ENCODE measurements at regions not wholly inside any gene's neighbourhood (a gene's known extent, or its start where the extent isn't known, plus 50 kb on each side); places are given as distances from the start of the nearest gene placed in this dataset.

- DNase-seq (ENCODE audit: low spot score): no peak
- Mint-ChIP-seq H3K4me3 (ENCODE audit: unreplicated experiment) (no peak overlapping the region), H3K9me3 (ENCODE audit: unreplicated experiment) (no peaks in the 10 kb centered on the region), H3K27me3 (ENCODE audit: unreplicated experiment) (no peaks in the 10 kb centered on the region), H3K36me3 (ENCODE audit: low read depth, unreplicated experiment) (peaks cover 4% of the 10 kb centered on the region), H3K27ac (ENCODE audit: unreplicated experiment) (peak overlapping the region; percentile 3), H3K4me1 (ENCODE audit: unreplicated experiment) (no peaks in the 10 kb centered on the region)
- TF ChIP-seq, protein P1, sequence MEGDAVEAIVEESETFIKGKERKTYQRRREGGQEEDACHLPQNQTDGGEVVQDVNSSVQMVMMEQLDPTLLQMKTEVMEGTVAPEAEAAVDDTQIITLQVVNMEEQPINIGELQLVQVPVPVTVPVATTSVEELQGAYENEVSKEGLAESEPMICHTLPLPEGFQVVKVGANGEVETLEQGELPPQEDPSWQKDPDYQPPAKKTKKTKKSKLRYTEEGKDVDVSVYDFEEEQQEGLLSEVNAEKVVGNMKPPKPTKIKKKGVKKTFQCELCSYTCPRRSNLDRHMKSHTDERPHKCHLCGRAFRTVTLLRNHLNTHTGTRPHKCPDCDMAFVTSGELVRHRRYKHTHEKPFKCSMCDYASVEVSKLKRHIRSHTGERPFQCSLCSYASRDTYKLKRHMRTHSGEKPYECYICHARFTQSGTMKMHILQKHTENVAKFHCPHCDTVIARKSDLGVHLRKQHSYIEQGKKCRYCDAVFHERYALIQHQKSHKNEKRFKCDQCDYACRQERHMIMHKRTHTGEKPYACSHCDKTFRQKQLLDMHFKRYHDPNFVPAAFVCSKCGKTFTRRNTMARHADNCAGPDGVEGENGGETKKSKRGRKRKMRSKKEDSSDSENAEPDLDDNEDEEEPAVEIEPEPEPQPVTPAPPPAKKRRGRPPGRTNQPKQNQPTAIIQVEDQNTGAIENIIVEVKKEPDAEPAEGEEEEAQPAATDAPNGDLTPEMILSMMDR (IDR thresholded peaks at IDR 0.05; ENCODE audit: unreplicated experiment): no peak
Observed at GRCh38 chr1:29488086-29488793, 251.9 kb downstream of the PTPRU start.

DNA sequence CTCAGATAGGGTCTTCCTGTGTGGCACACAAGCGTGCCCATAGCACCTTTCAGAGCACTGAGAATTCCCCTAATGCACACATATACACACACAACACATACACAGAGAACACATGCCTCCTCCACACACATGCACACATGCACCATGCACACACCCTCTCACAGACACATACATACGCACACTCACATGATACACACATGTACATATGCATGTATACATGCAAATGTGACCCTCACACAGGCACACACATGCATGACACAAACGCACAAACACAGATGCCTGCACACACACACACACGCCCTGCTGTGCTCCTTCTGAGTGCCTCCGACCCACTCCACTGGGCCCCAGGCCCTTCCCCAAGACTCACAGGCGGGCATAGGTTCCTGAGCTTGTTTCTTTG, 251.0 kb downstream of the PTPRU start:
- H3K4me3 Mint-ChIP-seq (ENCODE audit: unreplicated experiment): no peak overlapping the region
- no peak for DNase-seq (ENCODE audit: low spot score)
- no peaks in the 10 kb centered on the region for H3K4me1 Mint-ChIP-seq (ENCODE audit: unreplicated experiment)
- H3K9me3 Mint-ChIP-seq (ENCODE audit: unreplicated experiment): no peaks in the 10 kb centered on the region
- H3K27me3 Mint-ChIP-seq (ENCODE audit: unreplicated experiment): no peaks in the 10 kb centered on the region
- no peak overlapping the region for H3K27ac Mint-ChIP-seq (ENCODE audit: unreplicated experiment)
- TF ChIP-seq, protein P1 (IDR thresholded peaks at IDR 0.05; ENCODE audit: unreplicated experiment): no peak
- peaks cover 4% of the 10 kb centered on the region for H3K36me3 Mint-ChIP-seq (ENCODE audit: low read depth, unreplicated experiment)

DNA sequence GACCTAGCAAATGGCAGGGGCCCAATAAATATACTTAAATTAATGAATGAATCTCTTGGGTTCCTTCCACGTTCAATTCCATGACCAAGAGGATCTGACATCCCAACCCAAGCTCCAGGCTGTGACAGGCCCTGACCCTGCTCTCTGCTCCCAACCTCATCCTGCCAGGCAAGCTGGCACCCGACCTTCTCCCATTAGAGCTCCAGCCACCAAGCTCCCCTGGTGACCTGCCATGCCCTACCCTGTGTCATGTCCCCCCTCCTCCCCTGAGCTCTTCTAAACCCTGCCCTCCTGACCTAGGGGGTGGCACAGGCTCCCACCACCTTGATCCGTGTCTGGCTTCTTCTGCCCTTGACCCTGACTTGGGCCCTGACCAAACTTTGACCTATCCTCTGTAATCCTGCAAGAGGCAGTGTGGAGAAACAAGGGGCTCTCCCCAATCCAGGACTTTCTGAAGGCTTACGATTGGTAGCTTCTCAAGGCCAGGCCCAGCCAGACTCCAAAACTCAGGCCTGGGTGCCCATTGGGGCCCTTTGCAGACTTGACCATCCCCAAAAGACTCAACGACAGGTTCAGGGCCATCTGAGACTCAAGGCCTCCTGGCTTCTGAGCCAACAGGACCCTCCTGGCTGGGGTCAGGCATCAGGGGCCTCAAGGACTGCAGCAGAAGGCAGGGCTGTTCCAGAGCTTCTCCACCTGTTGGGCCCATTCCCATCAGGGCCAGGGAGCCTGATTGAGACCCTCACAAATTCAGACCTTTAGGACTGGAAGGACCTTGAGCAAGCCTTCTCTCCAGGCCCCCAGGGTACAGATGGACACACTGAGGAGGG, 249.0 kb downstream of the PTPRU start:
- no peaks in the 10 kb centered on the region for H3K4me1 Mint-ChIP-seq (ENCODE audit: unreplicated experiment)
- peaks cover 3% of the 10 kb centered on the region for H3K27me3 Mint-ChIP-seq (ENCODE audit: unreplicated experiment)
- DNase-seq (ENCODE audit: low spot score): no peak
- no peaks in the 10 kb centered on the region for H3K9me3 Mint-ChIP-seq (ENCODE audit: unreplicated experiment)
- H3K36me3 Mint-ChIP-seq (ENCODE audit: low read depth, unreplicated experiment): peaks cover 4% of the 10 kb centered on the region
- TF ChIP-seq, protein P1 (IDR thresholded peaks at IDR 0.05; ENCODE audit: unreplicated experiment): no peak
- no peak overlapping the region for H3K27ac Mint-ChIP-seq (ENCODE audit: unreplicated experiment)
- H3K4me3 Mint-ChIP-seq (ENCODE audit: unreplicated experiment): no peak overlapping the region

GRCh38 chr1:29482991-29483390, 246.7 kb downstream of the PTPRU start:
- no peak for DNase-seq (ENCODE audit: low spot score)
- H3K27me3 Mint-ChIP-seq (ENCODE audit: unreplicated experiment): peaks cover 3% of the 10 kb centered on the region
- H3K4me3 Mint-ChIP-seq (ENCODE audit: unreplicated experiment): no peak overlapping the region
- TF ChIP-seq, protein P1 (IDR thresholded peaks at IDR 0.05; ENCODE audit: unreplicated experiment): no peak
- peaks cover 4% of the 10 kb centered on the region for H3K36me3 Mint-ChIP-seq (ENCODE audit: low read depth, unreplicated experiment)
- no peak overlapping the region for H3K27ac Mint-ChIP-seq (ENCODE audit: unreplicated experiment)
- no peaks in the 10 kb centered on the region for H3K9me3 Mint-ChIP-seq (ENCODE audit: unreplicated experiment)
- H3K4me1 Mint-ChIP-seq (ENCODE audit: unreplicated experiment): no peaks in the 10 kb centered on the region

- no peak for DNase-seq (ENCODE audit: low spot score)
- TF ChIP-seq, protein P1 (IDR thresholded peaks at IDR 0.05; ENCODE audit: unreplicated experiment): no peak
- peaks cover 5% of the 10 kb centered on the region for H3K27me3 Mint-ChIP-seq (ENCODE audit: unreplicated experiment)
- H3K9me3 Mint-ChIP-seq (ENCODE audit: unreplicated experiment): no peaks in the 10 kb centered on the region
- H3K36me3 Mint-ChIP-seq (ENCODE audit: low read depth, unreplicated experiment): no peaks in the 10 kb centered on the region
- no peak overlapping the region for H3K4me3 Mint-ChIP-seq (ENCODE audit: unreplicated experiment)
- H3K27ac Mint-ChIP-seq (ENCODE audit: unreplicated experiment): no peak overlapping the region
- no peaks in the 10 kb centered on the region for H3K4me1 Mint-ChIP-seq (ENCODE audit: unreplicated experiment)
Observed at GRCh38 chr1:29482064-29482463, 245.7 kb downstream of the PTPRU start.

Data from endothelial cell (in vitro differentiated cells).